SJSA1 (cell line): ENCODE measurements at regions not wholly inside any gene's neighbourhood (a gene's known extent, or its start where the extent isn't known, plus 50 kb on each side); places are given as distances from the start of the nearest gene placed in this dataset.
"Not testable (repeated sequence)": the region's sequence is repeated elsewhere in the genome, so short reads cannot be mapped to it uniquely, and the experiment has no call there.

Experiments used
- DNase-seq, 2 experiments: peaks; one replicate each; pipeline ENCODE4 v3.0.0-alpha.2; 2015 to 2020; ENCODE audit warnings: low spot score in 2 of 2, low read depth in 1 of 2
- H3K27ac ChIP-seq: fragments of 250-450 bp; sonication (Bioruptor Pico); 2 replicates; pipeline ENCODE4 v1.5.1; 2020; ENCODE audit warnings: mild to moderate bottlenecking, moderate library complexity
- H3K27me3 ChIP-seq: fragments of 250-450 bp; sonication (Bioruptor Pico); replicated peaks from 2 replicates; pipeline ENCODE4 v1.5.1; 2020; ENCODE audit warnings: mild to moderate bottlenecking, moderate library complexity
- H3K36me3 ChIP-seq: fragments of 250-450 bp; sonication (Bioruptor Pico); 2 replicates; pipeline ENCODE4 v1.5.1; 2020; ENCODE audit warnings: mild to moderate bottlenecking
- H3K4me1 ChIP-seq: fragments of 250-450 bp; sonication (Bioruptor Pico); replicated peaks from 2 replicates; pipeline ENCODE4 v1.6.1; 2021; ENCODE audit warnings: mild to moderate bottlenecking
- H3K4me3 ChIP-seq: fragments of 250-450 bp; sonication (Bioruptor Pico); 2 replicates; pipeline ENCODE4 v1.5.1; 2020; ENCODE audit warnings: mild to moderate bottlenecking
- H3K9me3 ChIP-seq: fragments of 250-450 bp; sonication (Bioruptor Pico); replicated peaks from 2 replicates; pipeline ENCODE4 v1.5.1; 2020; ENCODE audit warnings: mild to moderate bottlenecking

GRCh38 chr4:31185014-31185585 is 464.9 kb downstream of the PCDH7 start:
- DNase-seq = no peak
- Histone ChIP-seq H3K27ac (no peak overlapping the region), H3K4me3 (no peak overlapping the region), H3K27me3 (no peaks in the 10 kb centered on the region), H3K9me3 (no peaks in the 10 kb centered on the region), H3K36me3 (no peaks in the 10 kb centered on the region), H3K4me1 (no peaks in the 10 kb centered on the region)

- Histone ChIP-seq H3K4me1 (no peaks in the 10 kb centered on the region), H3K36me3 (no peaks in the 10 kb centered on the region), H3K27me3 (no peaks in the 10 kb centered on the region), H3K4me3 (no peak overlapping the region), H3K27ac (no peak overlapping the region), H3K9me3 (no peaks in the 10 kb centered on the region)
- no peak for DNase-seq
These were observed 467.8 kb downstream of the PCDH7 start for GRCh38 chr4:31187979-31188378.

GRCh38 chr4:31189938-31190337 is 469.8 kb downstream of the PCDH7 start:
- no peaks in the 10 kb centered on the region for H3K4me1 ChIP-seq
- DNase-seq = no peak
- no peaks in the 10 kb centered on the region for H3K36me3 ChIP-seq
- no peaks in the 10 kb centered on the region for H3K9me3 ChIP-seq
- H3K4me3 ChIP-seq = no peak overlapping the region
- no peak overlapping the region for H3K27ac ChIP-seq
- H3K27me3 ChIP-seq = no peaks in the 10 kb centered on the region

- H3K27me3 ChIP-seq = no peaks in the 10 kb centered on the region
- H3K9me3 ChIP-seq = no peaks in the 10 kb centered on the region
- H3K4me1 ChIP-seq = no peaks in the 10 kb centered on the region
- H3K36me3 ChIP-seq = no peaks in the 10 kb centered on the region
- no peak overlapping the region for H3K4me3 ChIP-seq
- DNase-seq = no peak
- no peak overlapping the region for H3K27ac ChIP-seq
These were observed 470.5 kb downstream of the PCDH7 start for GRCh38 chr4:31190671-31191070.

- Histone ChIP-seq H3K27me3 (no peaks in the 10 kb centered on the region), H3K36me3 (no peaks in the 10 kb centered on the region), H3K4me1 (no peaks in the 10 kb centered on the region), H3K4me3 (no peak overlapping the region), H3K9me3 (no peaks in the 10 kb centered on the region), H3K27ac (no peak overlapping the region)
- no peak for DNase-seq
These were observed 472.2 kb downstream of the PCDH7 start for GRCh38 chr4:31192341-31192740.

GRCh38 chr4:31193521-31193920 is 473.4 kb downstream of the PCDH7 start:
- Histone ChIP-seq H3K9me3 (no peaks in the 10 kb centered on the region), H3K27me3 (no peaks in the 10 kb centered on the region), H3K27ac (no peak overlapping the region), H3K36me3 (no peaks in the 10 kb centered on the region), H3K4me1 (no peaks in the 10 kb centered on the region), H3K4me3 (no peak overlapping the region)
- DNase-seq = no peak

GRCh38 chr4:31194823-31195222 is 474.7 kb downstream of the PCDH7 start:
- no peaks in the 10 kb centered on the region for H3K27me3 ChIP-seq
- no peak for DNase-seq

GRCh38 chr4:31199644-31200043 is 479.5 kb downstream of the PCDH7 start:
- H3K9me3 ChIP-seq = no peaks in the 10 kb centered on the region
- H3K36me3 ChIP-seq = no peaks in the 10 kb centered on the region
- no peaks in the 10 kb centered on the region for H3K4me1 ChIP-seq
- no peaks in the 10 kb centered on the region for H3K27me3 ChIP-seq
- no peak for DNase-seq
- H3K4me3 ChIP-seq = no peak overlapping the region
- no peak overlapping the region for H3K27ac ChIP-seq

More at GRCh38 chr4:31194823-31195222, 474.7 kb downstream of the PCDH7 start:
- no peaks in the 10 kb centered on the region for H3K9me3 ChIP-seq
- no peaks in the 10 kb centered on the region for H3K4me1 ChIP-seq
- no peaks in the 10 kb centered on the region for H3K36me3 ChIP-seq
- H3K4me3 ChIP-seq = no peak overlapping the region
- H3K27ac ChIP-seq = no peak overlapping the region

GRCh38 chr4:31202054-31202453 is 481.9 kb downstream of the PCDH7 start:
- not testable (repeated sequence) for H3K9me3 ChIP-seq, H3K27me3 ChIP-seq, H3K4me1 ChIP-seq, DNase-seq, H3K27ac ChIP-seq, H3K4me3 ChIP-seq, H3K36me3 ChIP-seq

- Histone ChIP-seq H3K27me3 (no peaks in the 10 kb centered on the region), H3K36me3 (no peaks in the 10 kb centered on the region), H3K27ac (no peak overlapping the region), H3K4me3 (no peak overlapping the region), H3K9me3 (no peaks in the 10 kb centered on the region), H3K4me1 (no peaks in the 10 kb centered on the region)
- no peak for DNase-seq
These were observed 484.7 kb downstream of the PCDH7 start for GRCh38 chr4:31204874-31205273.

- Histone ChIP-seq H3K4me1 (no peaks in the 10 kb centered on the region), H3K36me3 (no peaks in the 10 kb centered on the region), H3K9me3 (no peaks in the 10 kb centered on the region), H3K27ac (no peak overlapping the region), H3K27me3 (no peaks in the 10 kb centered on the region), H3K4me3 (no peak overlapping the region)
- no peak for DNase-seq
These were observed 500.8 kb downstream of the PCDH7 start for GRCh38 chr4:31220921-31221320.

- H3K36me3 ChIP-seq = no peaks in the 10 kb centered on the region
- H3K4me3 ChIP-seq = no peak overlapping the region
- no peaks in the 10 kb centered on the region for H3K27me3 ChIP-seq
- H3K9me3 ChIP-seq = no peaks in the 10 kb centered on the region
- no peaks in the 10 kb centered on the region for H3K4me1 ChIP-seq
- no peak overlapping the region for H3K27ac ChIP-seq
- DNase-seq = no peak
These were observed 507.9 kb downstream of the PCDH7 start for GRCh38 chr4:31228068-31228467.

GRCh38 chr4:31230594-31230993 is 510.4 kb downstream of the PCDH7 start:
- Histone ChIP-seq H3K36me3 (no peaks in the 10 kb centered on the region), H3K9me3 (no peaks in the 10 kb centered on the region), H3K4me3 (no peak overlapping the region), H3K27me3 (no peaks in the 10 kb centered on the region), H3K4me1 (no peaks in the 10 kb centered on the region), H3K27ac (no peak overlapping the region)
- no peak for DNase-seq

GRCh38 chr4:31234494-31234893 is 514.3 kb downstream of the PCDH7 start:
- Histone ChIP-seq H3K36me3 (no peaks in the 10 kb centered on the region), H3K27me3 (no peaks in the 10 kb centered on the region), H3K27ac (no peak overlapping the region), H3K9me3 (no peaks in the 10 kb centered on the region), H3K4me3 (no peak overlapping the region), H3K4me1 (no peaks in the 10 kb centered on the region)
- no peak for DNase-seq

GRCh38 chr4:31234901-31235300 is 514.7 kb downstream of the PCDH7 start:
- DNase-seq = no peak
- H3K36me3 ChIP-seq = no peaks in the 10 kb centered on the region
- H3K4me1 ChIP-seq = no peaks in the 10 kb centered on the region
- no peaks in the 10 kb centered on the region for H3K9me3 ChIP-seq
- no peak overlapping the region for H3K4me3 ChIP-seq
- H3K27ac ChIP-seq = no peak overlapping the region
- no peaks in the 10 kb centered on the region for H3K27me3 ChIP-seq
